Keratinocyte (primary cell): ENCODE measurements at regions not wholly inside any gene's neighbourhood (a gene's known extent, or its start where the extent isn't known, plus 50 kb on each side); places are given as distances from the start of the nearest gene placed in this dataset.
A peak's percentile ranks its signal among the peaks of the same experiment; 100 is the strongest.

Experiments used
- DNase-seq: peaks from one replicate; pipeline ENCODE4 v3.0.0-alpha.2; 2011; ENCODE audit warnings: low read depth, missing footprints, low spot score
- FAIRE-seq: peaks from 2 replicates; lab custom pipeline; 2011; peaks lifted over from hg19 to GRCh38; lab: Jason Lieb, UNC
- H2AFZ ChIP-seq: 2 replicates; pipeline ENCODE4 v1.6.0; 2012; ENCODE audit warnings: low read length, control low read depth, inconsistent platforms; ENCODE audit not compliant: control insufficient read depth
- H3K27ac ChIP-seq: 2 replicates; pipeline ENCODE4 v1.5.1; 2011; ENCODE audit warnings: low read length; ENCODE audit not compliant: control insufficient read depth, insufficient read depth
- H3K27me3 ChIP-seq: 3 replicates; pipeline ENCODE4 v1.6.0; 2011; ENCODE audit warnings: low read length; ENCODE audit not compliant: control insufficient read depth, insufficient read depth; ENCODE audit errors: extremely low read depth
- H3K36me3 ChIP-seq, 2 experiments: 2 replicates in 1 of 2; 3 replicates in 1 of 2; pipeline ENCODE4 v1.5.1; 2011; ENCODE audit warnings: low read length in 2 of 2, mild to moderate bottlenecking in 1 of 2; ENCODE audit not compliant: control insufficient read depth in 2 of 2, insufficient read depth in 2 of 2; ENCODE audit errors: extremely low read depth in 1 of 2
- H3K4me1 ChIP-seq: 3 replicates; pipeline ENCODE4 v1.5.1; 2011; ENCODE audit warnings: low read length; ENCODE audit not compliant: control insufficient read depth, insufficient read depth; ENCODE audit errors: extremely low read depth
- H3K4me2 ChIP-seq: 3 replicates; pipeline ENCODE4 v1.6.0; 2011; ENCODE audit warnings: low read depth, low read length; ENCODE audit not compliant: control insufficient read depth, insufficient read depth; ENCODE audit errors: extremely low read depth
- H3K4me3 ChIP-seq, 3 experiments: fragments of 200-600 bp in 1 of 3; sonication (generic) in 1 of 3; 2 replicates in 2 of 3; 3 replicates in 1 of 3; pipeline ENCODE4 v1.5.1; 2011 to 2016; ENCODE audit warnings: low read length in 3 of 3, mild to moderate bottlenecking in 3 of 3, control low read depth in 2 of 3, inconsistent platforms in 1 of 3, low read depth in 1 of 3, mixed read lengths in 1 of 3, mixed run types in 1 of 3, moderate library complexity in 1 of 3; ENCODE audit not compliant: control insufficient read depth in 2 of 3, insufficient read depth in 2 of 3; ENCODE audit errors: extremely low read depth in 1 of 3
- H3K79me2 ChIP-seq: 2 replicates; pipeline ENCODE4 v1.6.0; 2012; ENCODE audit warnings: low read length; ENCODE audit not compliant: control insufficient read depth, insufficient read depth
- H3K9ac ChIP-seq: 3 replicates; pipeline ENCODE4 v1.6.0; 2011; ENCODE audit warnings: low read length; ENCODE audit not compliant: control insufficient read depth, insufficient read depth; ENCODE audit errors: extremely low read depth
- H3K9me1 ChIP-seq: 3 replicates; pipeline ENCODE4 v1.6.0; 2011; ENCODE audit warnings: low read length; ENCODE audit not compliant: control insufficient read depth, insufficient read depth; ENCODE audit errors: extremely low read depth
- H3K9me3 ChIP-seq: 2 replicates; pipeline ENCODE4 v1.5.1; 2012; ENCODE audit warnings: low read depth, low read length; ENCODE audit not compliant: control insufficient read depth
- H4K20me1 ChIP-seq: 3 replicates; pipeline ENCODE4 v1.6.0; 2011; ENCODE audit warnings: low read length; ENCODE audit not compliant: control insufficient read depth, insufficient read depth; ENCODE audit errors: extremely low read depth
- CTCF ChIP-seq, 3 experiments: IDR thresholded peaks in 1 of 3; conservative IDR thresholded peaks in 1 of 3; optimal IDR thresholded peaks in 1 of 3; 2 replicates in 2 of 3; 3 replicates in 1 of 3; pipeline versions ENCODE3 to v1.5.1; 2011; ENCODE audit warnings: low read length in 3 of 3, mild to moderate bottlenecking in 3 of 3, moderate library complexity in 2 of 3, control low read depth in 1 of 3, inconsistent platforms in 1 of 3; ENCODE audit not compliant: insufficient read depth in 2 of 3; ENCODE audit errors: extremely low read depth in 1 of 3
- EZH2 ChIP-seq: IDR thresholded peaks from one replicate; pipeline ENCODE4 v1.6.1; 2012; ENCODE audit warnings: inconsistent platforms, mild to moderate bottlenecking, low read length, moderate library complexity
- dilution Hi-C: fragments of 300-500 bp; cut with MboI; formaldehyde crosslinking; loops from one replicate; pipeline ENCODE4 v1.7.0; 2020; ENCODE audit warnings: low sequenced_read_pairs; ENCODE audit not compliant: extremely low pct_ligation_motif_present

- Histone ChIP-seq H3K9me1 (no peaks in the 10 kb centered on the region), H3K4me2 (peak overlapping the region; percentile 64), H3K27me3 (no peaks in the 10 kb centered on the region), H4K20me1 (no peaks in the 10 kb centered on the region), H3K79me2 (no peaks in the 10 kb centered on the region), H3K9me3 (no peaks in the 10 kb centered on the region), H2AFZ (no peak overlapping the region), H3K27ac (no peak overlapping the region), H3K36me3 (no peaks in the 10 kb centered on the region), H3K4me3 (peak overlapping the region in 2 of 3 experiments; percentile 17 to 40), H3K9ac (peak overlapping the region; percentile 44), H3K4me1 (peaks cover 28% of the 10 kb centered on the region)
- no peak for DNase-seq
- no peak for FAIRE-seq
- TF ChIP-seq CTCF (optimal IDR thresholded peaks at IDR 0.05 in 1 of 3, IDR thresholded peaks at IDR 0.05 in 1 of 3, conservative IDR thresholded peaks at IDR 0.05 in 1 of 3; ENCODE audit: extremely low read depth in 1 of 3, insufficient read depth in 2 of 3, low read length in 3 of 3) = no peak
- no peak for TF ChIP-seq EZH2
- dilution Hi-C loops = no loop called here
Measured at GRCh38 chr11:69376155-69377028, 82.4 kb downstream of the MYEOV start.

- peaks cover 28% of the 10 kb centered on the region for H3K4me1 ChIP-seq
- peak; percentile 80 for FAIRE-seq
Measured at GRCh38 chr11:69377029-69377952, 83.3 kb downstream of the MYEOV start.

More at GRCh38 chr11:69377029-69377952, 83.3 kb downstream of the MYEOV start:
- peak; percentile 32 for DNase-seq
- TF ChIP-seq CTCF (optimal IDR thresholded peaks at IDR 0.05 in 1 of 3, IDR thresholded peaks at IDR 0.05 in 1 of 3, conservative IDR thresholded peaks at IDR 0.05 in 1 of 3; ENCODE audit: extremely low read depth in 1 of 3, insufficient read depth in 2 of 3, low read length in 3 of 3) = no peak
- TF ChIP-seq EZH2 = no peak
- Histone ChIP-seq H3K4me3 (peak overlapping the region; percentile 17 to 40 (median 35)), H3K4me2 (peak overlapping the region; percentile 64), H4K20me1 (no peaks in the 10 kb centered on the region), H3K79me2 (no peaks in the 10 kb centered on the region), H3K9me1 (no peaks in the 10 kb centered on the region), H3K27me3 (no peaks in the 10 kb centered on the region), H2AFZ (peak overlapping the region; percentile 13), H3K9ac (peak overlapping the region; percentile 44), H3K36me3 (no peaks in the 10 kb centered on the region), H3K27ac (no peak overlapping the region), H3K9me3 (no peaks in the 10 kb centered on the region)
- dilution Hi-C loops = no loop called here
